ENCODE measurements at regions not wholly inside any gene's neighbourhood (a gene's known extent, or its start where the extent isn't known, plus 50 kb on each side); places are given as distances from the start of the nearest gene placed in this dataset.
A peak's percentile ranks its signal among the peaks of the same experiment; 100 is the strongest.

- H3K4me3 ChIP-seq (ENCODE audit: low read length) = no peak overlapping the region
- no peak overlapping the region for H3K27ac ChIP-seq (ENCODE audit: low read length)
- H3K4me1 ChIP-seq (ENCODE audit: insufficient read depth, low read length) = peaks cover 10% of the 10 kb centered on the region; the same call in 1 of the 2 replicates
- H3K9me3 ChIP-seq (ENCODE audit: insufficient read depth, low read depth, low read length) = no peaks in the 10 kb centered on the region
- no peak overlapping the region for H3K9ac ChIP-seq (ENCODE audit: low read depth, low read length)
- no peaks in the 10 kb centered on the region for H3K36me3 ChIP-seq (ENCODE audit: insufficient read depth, low read depth, low read length)
- H3K27me3 ChIP-seq (ENCODE audit: insufficient read depth, low read length) = no peaks in the 10 kb centered on the region
Observed at GRCh38 chr9:81118416-81118815, 570.9 kb downstream of the TLE1 start.

DNA sequence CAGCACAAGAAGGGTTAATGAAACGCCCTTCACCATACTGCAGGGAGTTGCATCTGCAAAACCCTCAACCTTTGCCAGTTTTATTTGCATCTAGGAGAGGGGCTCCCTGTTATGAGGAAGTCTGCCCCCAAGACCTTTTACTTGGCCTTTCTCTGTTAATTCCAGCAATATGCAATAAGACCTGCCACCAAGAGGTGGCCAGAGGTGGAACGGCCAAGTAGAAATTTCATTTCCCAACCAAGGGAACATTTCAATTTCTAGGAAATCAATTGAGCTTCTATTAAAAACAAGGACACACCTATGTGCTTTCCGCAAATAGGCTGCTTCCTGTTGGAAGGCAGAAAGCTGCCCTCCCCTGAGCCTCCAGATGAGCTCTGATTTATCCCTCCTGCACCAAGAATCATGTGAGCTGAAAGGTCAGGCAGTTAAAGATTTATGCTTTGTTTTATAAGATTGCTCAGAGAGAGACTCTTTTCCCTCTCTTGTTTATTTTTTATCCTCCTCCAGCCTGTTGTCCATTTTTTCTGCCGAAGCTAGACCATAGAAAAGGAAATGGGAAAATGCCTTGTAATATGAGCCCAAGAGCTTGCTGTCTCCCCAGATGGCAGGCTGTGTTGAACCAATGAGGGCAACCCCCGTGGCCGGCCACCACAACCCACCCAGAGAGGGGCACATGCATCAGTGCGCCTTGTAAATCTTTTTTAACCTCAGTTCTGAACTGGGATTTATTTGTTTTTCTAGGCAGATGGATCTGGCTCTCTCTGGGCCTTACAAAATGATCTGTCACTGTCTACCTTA is 572.8 kb downstream of the TLE1 start:
- H3K27me3 ChIP-seq (ENCODE audit: insufficient read depth, low read length) = no peaks in the 10 kb centered on the region
- H3K4me3 ChIP-seq (ENCODE audit: low read length) = no peak overlapping the region
- H3K9me3 ChIP-seq (ENCODE audit: insufficient read depth, low read depth, low read length) = no peaks in the 10 kb centered on the region
- H3K9ac ChIP-seq (ENCODE audit: low read depth, low read length) = no peak overlapping the region
- H3K36me3 ChIP-seq (ENCODE audit: insufficient read depth, low read depth, low read length) = no peaks in the 10 kb centered on the region
- peaks cover 26% of the 10 kb centered on the region for H3K4me1 ChIP-seq (ENCODE audit: insufficient read depth, low read length)
- H3K27ac ChIP-seq (ENCODE audit: low read length) = no peak overlapping the region

DNA sequence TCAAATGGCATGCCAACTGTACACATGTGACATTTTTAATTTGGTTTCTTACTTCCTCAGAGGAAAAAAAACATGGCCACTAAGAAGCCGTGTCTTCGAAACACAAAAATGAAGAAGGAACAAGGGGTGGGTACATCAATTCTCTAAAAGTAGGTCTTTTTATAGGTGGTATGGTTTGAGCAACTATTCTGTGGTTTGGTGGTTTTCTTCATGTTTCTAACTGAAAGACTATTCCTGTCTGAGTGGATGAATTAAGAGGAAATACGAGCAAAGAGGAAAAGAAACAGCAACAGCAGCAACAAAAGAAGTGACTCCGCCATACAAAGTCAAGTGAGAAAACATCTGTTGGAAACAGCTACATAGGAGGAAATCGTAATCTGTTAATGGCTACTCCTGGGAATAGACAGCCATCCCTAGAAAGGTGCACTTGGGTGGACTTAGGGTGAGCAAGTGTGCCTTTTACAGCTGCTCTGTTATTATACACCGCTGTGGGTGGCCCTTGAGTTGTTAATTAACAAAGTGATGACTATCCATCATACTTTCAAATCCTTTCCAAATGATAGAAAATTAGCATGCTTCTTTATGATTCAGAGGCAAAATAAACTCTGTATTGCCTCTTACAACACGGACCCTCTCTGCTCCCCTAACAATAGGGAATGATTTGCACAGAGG is 575.8 kb downstream of the TLE1 start:
- H3K27me3 ChIP-seq (ENCODE audit: insufficient read depth, low read length) = no peaks in the 10 kb centered on the region
- peaks cover 30% of the 10 kb centered on the region for H3K4me1 ChIP-seq (ENCODE audit: insufficient read depth, low read length)
- no peak overlapping the region for H3K9ac ChIP-seq (ENCODE audit: low read depth, low read length)
- H3K9me3 ChIP-seq (ENCODE audit: insufficient read depth, low read depth, low read length) = no peaks in the 10 kb centered on the region
- no peaks in the 10 kb centered on the region for H3K36me3 ChIP-seq (ENCODE audit: insufficient read depth, low read depth, low read length)
- H3K4me3 ChIP-seq (ENCODE audit: low read length) = no peak overlapping the region
- H3K27ac ChIP-seq (ENCODE audit: low read length) = no peak overlapping the region

DNA sequence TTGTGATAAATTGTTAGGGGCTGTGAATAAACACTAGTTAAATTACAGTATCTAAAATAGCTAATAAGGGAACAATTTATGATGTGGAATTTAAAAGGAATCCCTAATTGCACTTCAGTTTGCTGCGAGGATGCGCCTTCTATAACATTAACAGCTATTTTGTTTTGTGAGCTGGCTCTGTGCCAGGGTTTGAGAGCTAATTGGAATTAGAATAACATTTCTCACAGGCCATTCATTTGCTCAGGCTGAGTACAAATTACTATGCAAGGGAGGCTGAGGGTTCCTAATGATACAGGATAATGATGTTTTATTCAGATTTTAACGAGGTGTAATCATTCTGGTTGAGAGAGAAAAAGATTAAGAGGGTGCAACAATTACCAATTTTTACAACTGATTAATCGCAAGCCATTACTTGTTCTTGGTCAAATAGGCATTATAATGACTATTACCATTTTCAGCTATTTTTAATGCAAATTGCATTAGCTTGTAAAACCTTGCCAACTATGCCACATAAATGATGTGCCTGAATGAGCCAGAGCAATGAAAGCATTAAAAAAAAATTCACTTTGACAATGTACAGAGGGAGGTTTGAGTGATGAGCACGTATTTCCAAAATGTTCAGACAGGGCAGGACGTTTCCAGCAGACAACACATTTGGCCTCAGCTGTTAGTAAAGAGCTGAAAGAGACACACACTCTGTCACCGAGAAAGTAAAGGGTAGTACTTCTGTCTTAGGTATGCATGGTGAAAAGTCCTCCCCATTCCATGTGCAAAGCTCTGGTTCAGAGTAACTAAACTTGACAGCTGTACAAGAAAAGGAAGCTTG is 576.5 kb downstream of the TLE1 start:
- H3K9ac ChIP-seq (ENCODE audit: low read depth, low read length) = no peak overlapping the region
- 0 out of 2 replicates have a peak overlapping the region, but pooled peaks have one; percentile 6 for H3K4me3 ChIP-seq (ENCODE audit: low read length)
- H3K9me3 ChIP-seq (ENCODE audit: insufficient read depth, low read depth, low read length) = no peaks in the 10 kb centered on the region
- peaks cover 30% of the 10 kb centered on the region for H3K4me1 ChIP-seq (ENCODE audit: insufficient read depth, low read length)
- no peaks in the 10 kb centered on the region for H3K36me3 ChIP-seq (ENCODE audit: insufficient read depth, low read depth, low read length)
- no peaks in the 10 kb centered on the region for H3K27me3 ChIP-seq (ENCODE audit: insufficient read depth, low read length)
- H3K27ac ChIP-seq (ENCODE audit: low read length) = no peak overlapping the region

GRCh38 chr9:81108821-81109220 is 580.5 kb downstream of the TLE1 start:
- no peaks in the 10 kb centered on the region for H3K36me3 ChIP-seq (ENCODE audit: insufficient read depth, low read depth, low read length)
- no peaks in the 10 kb centered on the region for H3K9me3 ChIP-seq (ENCODE audit: insufficient read depth, low read depth, low read length)
- no peak overlapping the region for H3K4me3 ChIP-seq (ENCODE audit: low read length)
- H3K9ac ChIP-seq (ENCODE audit: low read depth, low read length) = no peak overlapping the region
- H3K27ac ChIP-seq (ENCODE audit: low read length) = no peak overlapping the region
- no peaks in the 10 kb centered on the region for H3K27me3 ChIP-seq (ENCODE audit: insufficient read depth, low read length)
- peaks cover 24% of the 10 kb centered on the region for H3K4me1 ChIP-seq (ENCODE audit: insufficient read depth, low read length)

DNA sequence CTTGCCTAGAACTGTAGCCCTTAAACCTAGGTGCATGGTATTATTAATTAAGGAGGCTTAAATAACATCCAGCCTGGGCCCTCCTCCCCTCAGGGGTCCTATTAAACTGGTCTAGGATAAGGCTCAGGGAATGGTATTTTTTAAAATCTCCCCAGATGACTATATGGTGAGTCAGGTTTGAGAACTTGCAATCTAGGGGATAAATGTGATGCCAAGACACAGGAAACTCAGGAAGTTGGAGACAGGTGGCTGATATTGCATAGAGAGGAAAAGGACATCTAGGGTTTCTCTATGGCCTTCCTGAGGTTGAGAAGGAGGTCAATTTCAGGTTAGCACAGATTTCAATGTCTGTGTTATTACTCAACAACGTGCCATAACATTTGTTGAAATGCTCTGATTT is 581.0 kb downstream of the TLE1 start:
- Histone ChIP-seq H3K4me3 (ENCODE audit: low read length) (no peak overlapping the region), H3K27ac (ENCODE audit: low read length) (no peak overlapping the region), H3K36me3 (ENCODE audit: insufficient read depth, low read depth, low read length) (no peaks in the 10 kb centered on the region), H3K9ac (ENCODE audit: low read depth, low read length) (no peak overlapping the region), H3K27me3 (ENCODE audit: insufficient read depth, low read length) (no peaks in the 10 kb centered on the region), H3K9me3 (ENCODE audit: insufficient read depth, low read depth, low read length) (no peaks in the 10 kb centered on the region), H3K4me1 (ENCODE audit: insufficient read depth, low read length) (peaks cover 20% of the 10 kb centered on the region)

DNA sequence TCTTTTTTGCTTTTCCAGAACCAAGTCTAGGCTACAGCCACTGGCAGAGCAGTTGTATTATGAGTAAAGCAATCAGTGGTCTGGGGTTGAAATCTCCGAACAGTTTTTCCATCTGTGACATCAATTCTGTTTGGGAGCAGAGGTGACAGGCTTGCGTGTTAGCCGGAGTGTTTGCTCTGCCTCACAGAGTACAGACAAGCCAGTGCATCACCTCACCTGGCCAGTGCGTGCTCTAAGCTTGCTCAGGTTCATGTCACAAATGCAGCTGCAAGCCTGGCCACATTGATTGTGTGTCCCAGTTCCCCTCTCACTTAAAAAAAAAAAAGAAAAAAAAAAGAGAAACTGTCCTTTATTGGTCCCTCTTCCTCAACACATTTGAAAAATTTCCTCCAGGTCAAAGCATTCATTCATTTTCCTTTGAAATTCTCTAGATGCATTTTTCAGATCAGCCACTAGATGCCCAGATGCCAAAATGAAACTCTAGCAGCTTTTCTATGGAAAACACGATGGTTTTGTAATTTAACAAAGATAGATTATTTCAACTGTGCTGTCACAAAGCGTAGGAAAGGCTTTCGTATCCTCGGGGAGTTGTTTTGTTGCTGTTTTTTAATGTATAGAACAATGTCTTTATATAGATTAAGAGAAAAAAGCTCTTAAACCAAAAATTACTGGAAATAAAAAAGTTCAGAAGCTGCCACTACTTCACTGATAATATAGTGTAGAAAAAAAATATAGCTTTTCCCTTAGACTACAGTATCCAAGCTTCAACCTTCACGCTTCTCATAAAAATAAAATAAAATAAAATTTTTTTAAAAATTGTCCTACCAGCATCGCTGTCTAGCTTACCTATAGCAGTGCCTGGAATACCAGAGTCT is 585.5 kb downstream of the TLE1 start:
- no peak overlapping the region for H3K27ac ChIP-seq (ENCODE audit: low read length)
- H3K9me3 ChIP-seq (ENCODE audit: insufficient read depth, low read depth, low read length) = no peaks in the 10 kb centered on the region

GRCh38 chr9:81097131-81097847 is 592.1 kb downstream of the TLE1 start:
- Histone ChIP-seq H3K27ac (ENCODE audit: low read length) (no peak overlapping the region), H3K27me3 (ENCODE audit: insufficient read depth, low read length) (no peaks in the 10 kb centered on the region), H3K9ac (ENCODE audit: low read depth, low read length) (no peak overlapping the region), H3K4me1 (ENCODE audit: insufficient read depth, low read length) (no peaks in the 10 kb centered on the region), H3K4me3 (ENCODE audit: low read length) (no peak overlapping the region), H3K9me3 (ENCODE audit: insufficient read depth, low read depth, low read length) (no peaks in the 10 kb centered on the region), H3K36me3 (ENCODE audit: insufficient read depth, low read depth, low read length) (no peaks in the 10 kb centered on the region)

More for the DNA sequence above, 585.5 kb downstream of the TLE1 start:
- Histone ChIP-seq H3K4me1 (ENCODE audit: insufficient read depth, low read length) (no peaks in the 10 kb centered on the region), H3K27me3 (ENCODE audit: insufficient read depth, low read length) (no peaks in the 10 kb centered on the region), H3K4me3 (ENCODE audit: low read length) (no peak overlapping the region), H3K36me3 (ENCODE audit: insufficient read depth, low read depth, low read length) (no peaks in the 10 kb centered on the region), H3K9ac (ENCODE audit: low read depth, low read length) (no peak overlapping the region)

- H3K4me1 ChIP-seq (ENCODE audit: insufficient read depth, low read length) = no peaks in the 10 kb centered on the region
- no peak overlapping the region for H3K9ac ChIP-seq (ENCODE audit: low read depth, low read length)
- H3K4me3 ChIP-seq (ENCODE audit: low read length) = no peak overlapping the region
- H3K27me3 ChIP-seq (ENCODE audit: insufficient read depth, low read length) = no peaks in the 10 kb centered on the region
- no peaks in the 10 kb centered on the region for H3K9me3 ChIP-seq (ENCODE audit: insufficient read depth, low read depth, low read length)
- no peaks in the 10 kb centered on the region for H3K36me3 ChIP-seq (ENCODE audit: insufficient read depth, low read depth, low read length)
- H3K27ac ChIP-seq (ENCODE audit: low read length) = no peak overlapping the region
Observed at GRCh38 chr9:81096625-81097024, 592.7 kb downstream of the TLE1 start.

GRCh38 chr9:81092057-81092456 is 597.3 kb downstream of the TLE1 start:
- Histone ChIP-seq H3K27me3 (ENCODE audit: insufficient read depth, low read length) (no peaks in the 10 kb centered on the region), H3K9ac (ENCODE audit: low read depth, low read length) (no peak overlapping the region), H3K27ac (ENCODE audit: low read length) (no peak overlapping the region), H3K4me1 (ENCODE audit: insufficient read depth, low read length) (no peaks in the 10 kb centered on the region), H3K36me3 (ENCODE audit: insufficient read depth, low read depth, low read length) (no peaks in the 10 kb centered on the region), H3K9me3 (ENCODE audit: insufficient read depth, low read depth, low read length) (no peaks in the 10 kb centered on the region), H3K4me3 (ENCODE audit: low read length) (no peak overlapping the region)

All from iPS-20b (cell line).